Lung (tissue), 11 donors: ENCODE measurements at regions not wholly inside any gene's neighbourhood (a gene's known extent, or its start where the extent isn't known, plus 50 kb on each side); places are given as distances from the start of the nearest gene placed in this dataset.

ENCODE experiments used
- ATAC-seq: fragments of 200-7000 bp; cut with Tn5 transposase; one replicate; pipeline ENCODE4 v1.9.1; 2020; ENCODE audit warnings: moderate number of reproducible peaks; ENCODE audit not compliant: insufficient read depth, low FRiP score
- DNase-seq, 3 donors: peaks; one replicate each; pipeline ENCODE4 v3.0.0-alpha.2; 2013 to 2017
- H3K27ac ChIP-seq, 2 donors: one replicate each; pipeline ENCODE4 v1.5.1; 2013; ENCODE audit warnings: mild to moderate bottlenecking in 2 of 2, moderate library complexity in 2 of 2, control low read depth in 1 of 2, inconsistent platforms in 1 of 2, low read depth in 1 of 2, low read length in 1 of 2
- H3K27me3 ChIP-seq, 3 donors: one replicate each; pipeline ENCODE4 v1.5.1; 2013; ENCODE audit warnings: low read length in 2 of 3; ENCODE audit not compliant: control insufficient read depth in 3 of 3, insufficient read depth in 3 of 3
- H3K36me3 ChIP-seq, 4 donors: one replicate each; pipeline ENCODE4 v1.5.1; 2013; ENCODE audit warnings: low read length in 4 of 4, mild to moderate bottlenecking in 1 of 4, moderate library complexity in 1 of 4; ENCODE audit not compliant: control insufficient read depth in 4 of 4, insufficient read depth in 4 of 4
- H3K4me1 ChIP-seq, 5 donors: one replicate each; pipeline ENCODE4 v1.5.1; 2013; ENCODE audit warnings: low read length in 5 of 5, mild to moderate bottlenecking in 2 of 5, moderate library complexity in 1 of 5; ENCODE audit not compliant: control insufficient read depth in 5 of 5, insufficient read depth in 5 of 5
- H3K4me3 ChIP-seq: one replicate; pipeline ENCODE4 v1.5.1; 2013; ENCODE audit warnings: mild to moderate bottlenecking, control low read depth, moderate library complexity
- H3K9ac ChIP-seq, 2 donors: one replicate each; pipeline ENCODE4 v1.5.1; 2013; ENCODE audit warnings: low read length in 2 of 2, control low read depth in 1 of 2; ENCODE audit not compliant: insufficient read depth in 1 of 2
- H3K9me3 ChIP-seq, 4 donors: one replicate each; pipeline ENCODE4 v1.5.1; 2013; ENCODE audit warnings: low read length in 3 of 4, mild to moderate bottlenecking in 1 of 4, moderate library complexity in 1 of 4; ENCODE audit not compliant: control insufficient read depth in 4 of 4, insufficient read depth in 3 of 4
- CTCF ChIP-seq: IDR thresholded peaks from 2 replicates; pipeline ENCODE4 v1.5.1; 2012; ENCODE audit warnings: mild to moderate bottlenecking; ENCODE audit errors: control extremely low read depth, extremely low read depth
- WGBS, 2 donors: extraction: QIAGEN DNeasy Blood & Tissue Kit; methylation state at CpG; one replicate each; pipeline ENCODE4 v1.1.7; 2013; 5-methylcytosine and 5-hydroxymethylcytosine counted together
- donor health status: control.
- donor health status: control.
- donor health status: Bipolar disorder and iron deficiency.
- donor health status: healthy.
- donor health status: DM: yes; HTN: yes; CAD: no.

GRCh38 chr18:76137216-76137615 lies 357.8 kb downstream of the ZNF516 start:
- DNase-seq (no peak), ATAC-seq (no peak)
- no peaks in the 10 kb centered on the region for H3K27me3 ChIP-seq
- H3K9me3 ChIP-seq = peaks cover 0 to 6% (median 5%) of the 10 kb centered on the region in 4 donors
- H3K27ac ChIP-seq = no peak overlapping the region
- 80 to 85% methylated on average over 6 of the region's 6 CpGs for WGBS, 2 donors
- no peak overlapping the region for H3K4me3 ChIP-seq
- no peaks in the 10 kb centered on the region for H3K36me3 ChIP-seq
- H3K9ac ChIP-seq = no peak overlapping the region
- no peaks in the 10 kb centered on the region for H3K4me1 ChIP-seq
- TF ChIP-seq CTCF = no peak

DNA sequence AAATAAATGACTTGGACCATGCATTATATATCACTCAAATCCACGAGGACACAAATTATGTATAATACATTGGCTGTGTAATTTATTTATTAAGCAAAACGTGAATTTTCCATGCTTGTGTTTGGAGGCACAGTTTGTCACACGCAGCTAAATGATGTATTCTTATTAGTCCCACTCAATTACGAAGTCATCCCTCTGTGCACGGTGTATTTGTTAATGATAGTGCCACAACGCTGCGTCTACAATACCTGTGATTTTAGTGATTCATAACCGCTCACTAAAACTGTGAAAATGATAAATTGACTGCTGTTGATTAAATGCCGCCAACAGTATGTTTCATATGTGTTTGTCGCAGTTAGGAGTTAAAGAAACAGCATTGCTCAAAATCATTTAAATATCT lies 358.3 kb downstream of the ZNF516 start:
- Histone ChIP-seq H3K4me3 (no peak overlapping the region), H3K9ac (no peak overlapping the region), H3K36me3 (no peaks in the 10 kb centered on the region), H3K9me3 (peaks cover 0 to 6% (median 5%) of the 10 kb centered on the region in 4 donors), H3K4me1 (no peaks in the 10 kb centered on the region), H3K27me3 (no peaks in the 10 kb centered on the region), H3K27ac (no peak overlapping the region)
- 88 to 89% methylated on average over 10 of the region's 10 CpGs for whole genome bisulfite sequencing, 2 donors
- DNase-seq (no peak), ATAC-seq (no peak)
- TF ChIP-seq CTCF = no peak

DNA sequence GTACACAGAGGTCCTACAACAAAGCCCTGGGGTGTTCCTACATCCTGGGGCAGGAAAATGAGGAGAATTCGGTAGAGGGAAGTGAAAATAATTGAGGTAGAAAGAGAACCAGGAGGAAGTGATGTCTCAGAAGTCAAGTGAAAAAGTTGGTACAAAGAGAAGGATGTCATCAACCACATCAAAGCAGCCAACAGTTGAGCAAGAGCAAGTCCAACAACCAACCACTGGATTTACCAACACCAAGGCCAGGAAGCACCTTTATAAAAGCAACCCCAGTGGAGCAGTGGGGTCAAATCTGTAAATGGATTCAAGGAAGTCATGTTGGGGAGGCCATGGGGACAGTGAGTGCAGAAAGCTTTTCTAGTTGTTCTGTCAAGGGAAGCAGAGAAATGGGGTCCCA lies 360.4 kb downstream of the ZNF516 start:
- 22 to 44% methylated on average over 1 of the region's 1 CpG for WGBS, 2 donors
- Histone ChIP-seq H3K27me3 (no peaks in the 10 kb centered on the region), H3K4me3 (no peak overlapping the region), H3K9me3 (peaks cover 0 to 6% (median 5%) of the 10 kb centered on the region in 4 donors), H3K9ac (no peak overlapping the region), H3K36me3 (no peaks in the 10 kb centered on the region), H3K27ac (no peak overlapping the region), H3K4me1 (no peaks in the 10 kb centered on the region)
- DNase-seq (no peak), ATAC-seq (no peak)
- no peak for TF ChIP-seq CTCF

- no peak for TF ChIP-seq CTCF
- no peak for DNase-seq
- WGBS, 2 donors = 84 to 94% methylated on average over 1 of the region's 1 CpG
Observed at GRCh38 chr18:76133873-76134272, 361.2 kb downstream of the ZNF516 start.

More at GRCh38 chr18:76133873-76134272, 361.2 kb downstream of the ZNF516 start:
- Histone ChIP-seq H3K4me3 (no peak overlapping the region), H3K27ac (no peak overlapping the region), H3K36me3 (no peaks in the 10 kb centered on the region), H3K9ac (no peak overlapping the region), H3K9me3 (peaks cover 0 to 6% (median 5%) of the 10 kb centered on the region in 4 donors), H3K4me1 (no peaks in the 10 kb centered on the region), H3K27me3 (no peaks in the 10 kb centered on the region)
- no peak for ATAC-seq
